HEK293 (cell line): ENCODE measurements at regions not wholly inside any gene's neighbourhood (a gene's known extent, or its start where the extent isn't known, plus 50 kb on each side); places are given as distances from the start of the nearest gene placed in this dataset.

Experiments used
- CTCF ChIA-PET: fragments of 350-600 bp; formaldehyde crosslinking; extraction: SDS; loops from one replicate; lab custom pipeline; 2021; ENCODE audit warnings: antibody characterized with exemption; lab: Yijun Ruan, JAX
- POLR2A ChIA-PET: fragments of 300-600 bp; formaldehyde crosslinking; extraction: SDS; loops from one replicate; lab custom pipeline; 2020; ENCODE audit warnings: antibody characterized with exemption, inconsistent platforms; lab: Yijun Ruan, JAX
- H3K27ac ChIP-seq: fragments of 200-500 bp; sonication (Bioruptor generic); 2 replicates; pipeline ENCODE4 v1.5.1; 2014; ENCODE audit warnings: low read depth, low read length, control low read depth, inconsistent platforms; ENCODE audit errors: extremely low read depth
- H3K36me3 ChIP-seq, 2 experiments: fragments of 200-500 bp in 1 of 2; sonication (Bioruptor generic) in 1 of 2; 1 replicate in 1 of 2; 2 replicates in 1 of 2; pipeline ENCODE4 v1.5.1; 2014 to 2017; ENCODE audit warnings: inconsistent platforms in 2 of 2, low read length in 2 of 2; ENCODE audit not compliant: control insufficient read depth in 2 of 2, insufficient read depth in 1 of 2
- H3K4me1 ChIP-seq: fragments of 200-500 bp; sonication (Bioruptor generic); 2 replicates; pipeline ENCODE4 v1.5.1; 2014; ENCODE audit warnings: mild to moderate bottlenecking, low read length, inconsistent platforms; ENCODE audit not compliant: control insufficient read depth, insufficient read depth
- H3K4me3 ChIP-seq: 2 replicates; pipeline ENCODE4 v1.5.1; 2011; ENCODE audit warnings: low read depth, mild to moderate bottlenecking, control low read depth, low read length, moderate library complexity
- H3K9me3 ChIP-seq: fragments of 200-500 bp; sonication (Bioruptor generic); 2 replicates; pipeline ENCODE4 v1.5.1; 2014; ENCODE audit warnings: low read depth, low read length, inconsistent platforms; ENCODE audit not compliant: control insufficient read depth, insufficient read depth
- GLI2 ChIP-seq: fragments of 450-650 bp; formaldehyde crosslinking; IDR thresholded peaks from 2 replicates; pipeline ENCODE4; 2017; ENCODE audit warnings: missing biosample characterization, missing genetic modification characterization, low read depth, borderline replicate concordance
- IKZF3 ChIP-seq: fragments of 450-650 bp; IDR thresholded peaks from 2 replicates; pipeline ENCODE4 v1.5.0; 2018; ENCODE audit warnings: missing biosample characterization, mild to moderate bottlenecking, missing genetic modification characterization, moderate library complexity
- MZF1 ChIP-seq: fragments of 450-650 bp; formaldehyde crosslinking; IDR thresholded peaks from 2 replicates; pipeline ENCODE4 v1.5.1; 2017; ENCODE audit warnings: missing biosample characterization, missing genetic modification characterization, borderline replicate concordance
- PRDM1 ChIP-seq: fragments of 450-650 bp; formaldehyde crosslinking; IDR thresholded peaks from 2 replicates; pipeline ENCODE4; 2016; ENCODE audit warnings: missing biosample characterization, missing genetic modification characterization
- SALL2 ChIP-seq: fragments of 450-650 bp; formaldehyde crosslinking; IDR thresholded peaks from 2 replicates; pipeline ENCODE4 v1.5.0; 2017; ENCODE audit warnings: missing biosample characterization, mild to moderate bottlenecking, missing genetic modification characterization, borderline replicate concordance
- SCRT1 ChIP-seq: fragments of 450-650 bp; formaldehyde crosslinking; IDR thresholded peaks from 2 replicates; pipeline ENCODE4 v1.5.1; 2016; ENCODE audit warnings: missing biosample characterization, missing genetic modification characterization, borderline replicate concordance
- SETDB1 ChIP-seq: IDR thresholded peaks from one replicate; pipeline ENCODE4 v1.6.1; 2017; ENCODE audit warnings: mild to moderate bottlenecking, low read length, moderate library complexity, mixed read lengths; ENCODE audit not compliant: insufficient read length
- SP7 ChIP-seq: fragments of 450-650 bp; formaldehyde crosslinking; IDR thresholded peaks from 2 replicates; pipeline ENCODE4 v1.5.1; 2016; ENCODE audit warnings: missing biosample characterization, missing genetic modification characterization
- YY1 ChIP-seq: fragments of 450-650 bp; formaldehyde crosslinking; IDR thresholded peaks from 2 replicates; pipeline ENCODE4 v1.5.1; 2018; ENCODE audit warnings: missing biosample characterization, missing genetic modification characterization
- ZNF157 ChIP-seq: fragments of 450-650 bp; formaldehyde crosslinking; IDR thresholded peaks from 2 replicates; pipeline ENCODE4 v1.5.1; 2016; ENCODE audit warnings: missing biosample characterization, missing genetic modification characterization
- ZNF23 ChIP-seq: fragments of 450-650 bp; formaldehyde crosslinking; IDR thresholded peaks from 2 replicates; pipeline ENCODE4 v1.5.1; 2016; ENCODE audit warnings: missing biosample characterization, missing genetic modification characterization, borderline replicate concordance
- ZNF311 ChIP-seq: fragments of 450-650 bp; formaldehyde crosslinking; IDR thresholded peaks from 2 replicates; pipeline ENCODE4 v1.5.1; 2017; ENCODE audit warnings: missing biosample characterization, missing genetic modification characterization, borderline replicate concordance
- ZNF416 ChIP-seq: fragments of 450-650 bp; formaldehyde crosslinking; IDR thresholded peaks from 2 replicates; pipeline ENCODE4 v1.5.1; 2016; ENCODE audit warnings: missing biosample characterization, missing genetic modification characterization
- ZNF529 ChIP-seq: fragments of 450-650 bp; formaldehyde crosslinking; IDR thresholded peaks from 2 replicates; pipeline ENCODE4 v1.5.1; 2017; ENCODE audit warnings: missing genetic modification characterization, missing biosample characterization; ENCODE audit not compliant: insufficient replicate concordance
- ZNF610 ChIP-seq: fragments of 450-650 bp; formaldehyde crosslinking; IDR thresholded peaks from 2 replicates; pipeline ENCODE4 v1.5.1; 2016; ENCODE audit warnings: missing biosample characterization, missing genetic modification characterization, borderline replicate concordance
- ZNF626 ChIP-seq: fragments of 450-650 bp; sonication (Bioruptor Pico); formaldehyde crosslinking; IDR thresholded peaks from 2 replicates; pipeline ENCODE4 v1.5.1; 2018; ENCODE audit warnings: missing biosample characterization, missing genetic modification characterization, inconsistent platforms
- ZNF777 ChIP-seq: fragments of 450-650 bp; formaldehyde crosslinking; IDR thresholded peaks from 2 replicates; pipeline ENCODE4 v1.5.1; 2017; ENCODE audit warnings: missing biosample characterization, missing genetic modification characterization, borderline replicate concordance
- ZNF843 ChIP-seq: fragments of 450-650 bp; formaldehyde crosslinking; IDR thresholded peaks from 2 replicates; pipeline ENCODE4 v1.5.1; 2016; ENCODE audit warnings: missing biosample characterization, missing genetic modification characterization
- ZSCAN16 ChIP-seq: fragments of 450-650 bp; formaldehyde crosslinking; IDR thresholded peaks from 2 replicates; pipeline ENCODE4 v1.5.1; 2016; ENCODE audit warnings: missing biosample characterization, missing genetic modification characterization
- TF ChIP-seq, protein P1 (sequence below): fragments of 450-650 bp; IDR thresholded peaks from 2 replicates; pipeline ENCODE4 v1.5.1; 2018; ENCODE audit warnings: missing biosample characterization, missing genetic modification characterization
- TF ChIP-seq, protein P2 (sequence below): fragments of 450-650 bp; formaldehyde crosslinking; IDR thresholded peaks from 2 replicates; pipeline ENCODE4 v1.5.1; 2016; ENCODE audit warnings: missing biosample characterization, missing genetic modification characterization
- TF ChIP-seq, protein P3 (sequence below): fragments of 450-650 bp; formaldehyde crosslinking; IDR thresholded peaks from 2 replicates; pipeline ENCODE4 v1.5.1; 2016; ENCODE audit warnings: missing biosample characterization, missing genetic modification characterization
- TF ChIP-seq, protein P4 (sequence below): fragments of 450-650 bp; IDR thresholded peaks from 2 replicates; pipeline ENCODE4 v1.5.1; 2018; ENCODE audit warnings: missing biosample characterization, mild to moderate bottlenecking, missing genetic modification characterization

DNA sequence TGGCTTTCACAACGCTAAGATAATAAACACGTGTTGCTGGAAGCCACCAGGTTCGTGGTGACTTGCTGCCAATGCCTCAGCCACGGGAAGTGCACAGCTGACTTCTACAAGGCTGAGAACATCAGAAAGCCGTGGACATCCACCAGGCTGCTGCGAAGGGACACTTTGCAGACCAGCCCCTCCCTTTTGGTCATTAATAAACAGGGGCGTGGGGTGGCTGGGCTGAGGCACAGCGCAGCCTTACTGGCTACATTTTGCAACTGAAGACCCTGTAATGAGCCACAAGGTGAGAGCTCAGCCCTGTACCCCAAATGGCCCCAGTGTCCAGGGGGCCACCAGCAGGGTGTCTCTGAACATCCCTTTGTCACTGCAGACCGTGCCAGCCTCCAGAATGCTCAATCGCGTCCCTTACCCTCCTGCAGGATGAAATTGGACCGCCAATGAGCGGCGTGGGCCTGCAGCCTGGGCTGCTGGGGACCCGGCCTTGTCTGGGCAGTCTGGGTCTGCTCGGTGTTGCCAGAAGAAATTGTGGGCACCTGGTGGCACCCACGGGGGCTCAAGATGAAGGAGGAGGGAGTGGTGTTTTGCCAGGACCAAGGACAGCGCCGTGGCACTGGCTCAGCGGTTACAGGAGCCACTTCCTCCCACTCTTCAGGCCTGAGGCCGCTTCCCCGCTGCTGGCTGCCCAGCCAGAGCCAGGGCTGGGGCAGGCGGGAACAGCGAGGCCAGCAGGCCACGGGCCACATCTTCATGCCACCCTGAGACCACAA, 181.9 kb downstream of the CTTN start (continued):
- no peak for TF ChIP-seq ZNF529 (tag by site-specific recombination)

DNA sequence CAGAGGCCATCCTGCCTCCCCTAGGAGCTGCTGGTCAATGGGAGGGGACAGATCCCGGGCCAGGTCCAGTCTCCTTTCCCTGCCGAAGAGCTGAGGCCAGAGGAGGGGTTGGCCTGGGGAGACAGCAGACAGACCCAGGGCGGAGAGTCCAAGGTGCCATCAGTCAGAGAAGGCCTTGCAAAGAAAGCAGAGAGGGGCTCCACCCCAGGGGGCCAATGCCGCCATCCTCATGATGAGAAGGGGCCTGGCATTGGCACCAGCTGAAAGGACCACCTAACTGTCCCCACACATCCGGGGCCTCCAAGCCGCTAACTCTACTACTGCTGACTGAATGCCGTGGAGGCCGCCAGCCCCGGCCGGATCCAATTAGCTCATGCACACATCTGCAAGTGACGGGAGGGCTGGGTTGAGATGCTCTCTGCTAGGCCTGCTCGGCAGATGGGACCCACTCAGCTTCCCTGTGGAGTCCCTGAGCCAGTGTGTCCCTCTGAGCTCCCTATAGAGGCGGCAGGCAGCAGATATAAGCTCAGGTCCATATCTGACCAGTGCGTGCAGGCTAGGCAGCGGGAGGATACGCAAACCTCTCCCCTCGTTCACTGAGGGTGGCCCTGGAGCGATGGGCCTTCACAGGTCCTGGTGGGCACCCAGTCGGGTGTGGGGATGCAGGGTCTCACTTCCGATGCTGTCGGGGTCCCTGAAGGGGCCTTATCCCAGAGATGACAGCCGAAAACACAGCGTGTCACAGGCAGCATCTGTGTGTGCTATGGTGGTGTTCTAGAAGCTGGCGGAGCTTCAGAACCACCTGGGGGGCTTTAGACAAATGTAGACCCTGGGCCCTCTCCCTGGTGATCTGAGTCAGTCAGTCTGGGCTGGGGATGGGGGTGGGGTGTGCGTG, 183.9 kb downstream of the CTTN start:
- H3K4me3 ChIP-seq: no peak overlapping the region
- no peaks in the 10 kb centered on the region for H3K4me1 ChIP-seq
- CTCF ChIA-PET: interaction anchor here (0.6 kb wide), 1 partner anchor 23 kb away, joined by 3 read pairs; no protein-coding TSS in a partner anchor
- POLR2A ChIA-PET: no interaction called here
- H3K9me3 ChIP-seq: no peaks in the 10 kb centered on the region
- H3K27ac ChIP-seq: no peak overlapping the region
- TF ChIP-seq ZNF777 (tag by site-specific recombination) (no peak), MZF1 (tag by site-specific recombination) (no peak), SALL2 (tag by site-specific recombination) (no peak), SCRT1 (tag by site-specific recombination) (no peak), YY1 (no peak)
- TF ChIP-seq, protein P1, sequence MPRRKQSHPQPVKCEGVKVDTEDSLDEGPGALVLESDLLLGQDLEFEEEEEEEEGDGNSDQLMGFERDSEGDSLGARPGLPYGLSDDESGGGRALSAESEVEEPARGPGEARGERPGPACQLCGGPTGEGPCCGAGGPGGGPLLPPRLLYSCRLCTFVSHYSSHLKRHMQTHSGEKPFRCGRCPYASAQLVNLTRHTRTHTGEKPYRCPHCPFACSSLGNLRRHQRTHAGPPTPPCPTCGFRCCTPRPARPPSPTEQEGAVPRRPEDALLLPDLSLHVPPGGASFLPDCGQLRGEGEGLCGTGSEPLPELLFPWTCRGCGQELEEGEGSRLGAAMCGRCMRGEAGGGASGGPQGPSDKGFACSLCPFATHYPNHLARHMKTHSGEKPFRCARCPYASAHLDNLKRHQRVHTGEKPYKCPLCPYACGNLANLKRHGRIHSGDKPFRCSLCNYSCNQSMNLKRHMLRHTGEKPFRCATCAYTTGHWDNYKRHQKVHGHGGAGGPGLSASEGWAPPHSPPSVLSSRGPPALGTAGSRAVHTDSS: no peak
- no peaks in the 10 kb centered on the region for H3K36me3 ChIP-seq

DNA sequence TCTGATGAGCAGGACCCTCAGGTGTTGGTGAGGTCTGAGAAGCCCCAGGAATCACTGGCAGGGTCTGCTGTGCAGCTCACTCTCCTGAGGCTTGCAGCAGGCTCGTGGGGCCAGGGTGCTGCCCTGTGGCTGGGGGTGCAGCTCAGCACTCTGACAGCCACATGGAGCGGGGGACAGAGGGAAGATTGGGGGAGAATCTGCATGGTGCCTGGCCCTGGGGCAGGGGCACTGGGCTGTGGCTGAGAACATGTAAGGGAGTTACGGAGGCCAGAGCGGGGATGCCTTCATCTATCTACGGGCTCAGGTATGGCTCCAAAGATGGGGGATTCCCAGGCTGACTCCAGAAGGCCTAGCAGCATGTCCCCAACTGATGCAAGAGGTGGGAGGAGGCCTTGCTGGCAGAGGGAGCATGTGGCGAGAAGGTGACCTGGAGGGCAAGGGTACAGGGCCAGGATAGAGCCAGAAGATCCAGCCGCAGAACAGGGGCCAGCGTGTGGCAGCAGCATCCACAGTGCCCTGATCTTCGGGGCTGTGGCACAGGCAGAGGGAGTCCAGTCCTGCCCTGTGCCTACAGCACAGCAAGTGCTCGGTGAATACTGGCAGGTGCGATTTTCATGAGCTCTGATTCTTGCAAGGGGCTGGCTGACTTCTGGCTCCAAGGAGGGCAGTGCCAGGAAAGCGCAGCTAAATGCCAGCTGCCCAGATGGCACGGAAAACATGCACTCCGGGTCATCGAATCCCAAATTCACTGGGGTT, 184.7 kb downstream of the CTTN start:
- H3K4me3 ChIP-seq: no peak overlapping the region
- ChIA-PET POLR2A (no interaction called here), CTCF (interaction anchor here (0.5 kb wide), 1 partner anchor 172 kb away, joined by 4 read pairs; no protein-coding TSS in a partner anchor)
- no peaks in the 10 kb centered on the region for H3K4me1 ChIP-seq
- H3K27ac ChIP-seq: no peak overlapping the region
- no peaks in the 10 kb centered on the region for H3K36me3 ChIP-seq
- TF ChIP-seq IKZF3 (tag by site-specific recombination) (no peak), ZNF416 (tag by site-specific recombination) (no peak), ZNF157 (tag by site-specific recombination) (no peak), ZSCAN16 (tag by site-specific recombination) (no peak), GLI2 (tag by site-specific recombination) (no peak), SP7 (tag by site-specific recombination) (no peak), ZNF626 (tag by site-specific recombination) (no peak), SETDB1 (no peak), PRDM1 (tag by site-specific recombination) (no peak), ZNF610 (tag by site-specific recombination) (no peak), ZNF23 (no peak), ZNF311 (tag by site-specific recombination) (no peak), ZNF843 (tag by site-specific recombination) (no peak)
- TF ChIP-seq, protein P2, sequence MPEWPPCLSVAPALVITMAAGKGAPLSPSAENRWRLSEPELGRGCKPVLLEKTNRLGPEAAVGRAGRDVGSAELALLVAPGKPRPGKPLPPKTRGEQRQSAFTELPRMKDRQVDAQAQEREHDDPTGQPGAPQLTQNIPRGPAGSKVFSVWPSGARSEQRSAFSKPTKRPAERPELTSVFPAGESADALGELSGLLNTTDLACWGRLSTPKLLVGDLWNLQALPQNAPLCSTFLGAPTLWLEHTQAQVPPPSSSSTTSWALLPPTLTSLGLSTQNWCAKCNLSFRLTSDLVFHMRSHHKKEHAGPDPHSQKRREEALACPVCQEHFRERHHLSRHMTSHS (tag by site-specific recombination): no peak
- TF ChIP-seq, protein P3, sequence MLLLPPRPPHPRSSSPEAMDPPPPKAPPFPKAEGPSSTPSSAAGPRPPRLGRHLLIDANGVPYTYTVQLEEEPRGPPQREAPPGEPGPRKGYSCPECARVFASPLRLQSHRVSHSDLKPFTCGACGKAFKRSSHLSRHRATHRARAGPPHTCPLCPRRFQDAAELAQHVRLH (tag by site-specific recombination): no peak
- TF ChIP-seq, protein P4, sequence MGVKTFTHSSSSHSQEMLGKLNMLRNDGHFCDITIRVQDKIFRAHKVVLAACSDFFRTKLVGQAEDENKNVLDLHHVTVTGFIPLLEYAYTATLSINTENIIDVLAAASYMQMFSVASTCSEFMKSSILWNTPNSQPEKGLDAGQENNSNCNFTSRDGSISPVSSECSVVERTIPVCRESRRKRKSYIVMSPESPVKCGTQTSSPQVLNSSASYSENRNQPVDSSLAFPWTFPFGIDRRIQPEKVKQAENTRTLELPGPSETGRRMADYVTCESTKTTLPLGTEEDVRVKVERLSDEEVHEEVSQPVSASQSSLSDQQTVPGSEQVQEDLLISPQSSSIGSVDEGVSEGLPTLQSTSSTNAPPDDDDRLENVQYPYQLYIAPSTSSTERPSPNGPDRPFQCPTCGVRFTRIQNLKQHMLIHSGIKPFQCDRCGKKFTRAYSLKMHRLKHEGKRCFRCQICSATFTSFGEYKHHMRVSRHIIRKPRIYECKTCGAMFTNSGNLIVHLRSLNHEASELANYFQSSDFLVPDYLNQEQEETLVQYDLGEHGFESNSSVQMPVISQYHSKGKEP (tag by site-specific recombination): no peak
- H3K9me3 ChIP-seq: no peaks in the 10 kb centered on the region
